GM12891 (cell line): ENCODE measurements at regions not wholly inside any gene's neighbourhood (a gene's known extent, or its start where the extent isn't known, plus 50 kb on each side); places are given as distances from the start of the nearest gene placed in this dataset.

Source experiments
- POLR2A ChIP-seq: IDR thresholded peaks from 2 replicates; pipeline ENCODE4 v1.6.1; 2011; ENCODE audit warnings: low read depth, low read length, control low read depth
- POLR2AphosphoS5 ChIP-seq: IDR thresholded peaks from 2 replicates; pipeline ENCODE4 v1.6.1; 2011; ENCODE audit warnings: low read depth, low read length, control low read depth
- POU2F2 ChIP-seq: IDR thresholded peaks from 2 replicates; pipeline ENCODE4 v1.6.1; 2011; ENCODE audit warnings: low read depth, mild to moderate bottlenecking, control low read depth, low read length, moderate library complexity
- SPI1 ChIP-seq: IDR thresholded peaks from 2 replicates; pipeline ENCODE4 v1.6.1; 2011; ENCODE audit warnings: low read depth, low read length, control low read depth
- TAF1 ChIP-seq: IDR thresholded peaks from 2 replicates; pipeline ENCODE4 v1.6.1; 2011; ENCODE audit warnings: low read depth, low read length, control low read depth

- no peak for TF ChIP-seq POLR2AphosphoS5
- no peak for TF ChIP-seq SPI1
- TF ChIP-seq POLR2A: no peak
- TF ChIP-seq TAF1: no peak
- no peak for TF ChIP-seq POU2F2
Observed at GRCh38 chr3:27990837-27991236, 250.6 kb upstream of the CMC1 start.
